K562 (cell line): ENCODE measurements at regions not wholly inside any gene's neighbourhood (a gene's known extent, or its start where the extent isn't known, plus 50 kb on each side); places are given as distances from the start of the nearest gene placed in this dataset.

Experiments
- ATAC-seq: fragments of 200-7000 bp; cut with Tn5 transposase; 3 replicates; pipeline ENCODE4 v1.9.1; 2020; ENCODE audit warnings: moderate library complexity
- BruUV-seq: library from RNA; stranded (reverse); fragments of 400-500 nt; replicated peaks from 2 replicates; lab custom pipeline; 2021; lab: Mats Ljungman, UMichigan
- CTCF ChIA-PET: fragments of 300-600 bp; formaldehyde crosslinking; extraction: SDS; loops from one replicate; lab custom pipeline; 2021; ENCODE audit warnings: low intra/inter-chr PET ratio; lab: Yijun Ruan, JAX
- POLR2A ChIA-PET: fragments of 300-600, 350-650 bp; sonication (Branson Sonifier 250); formaldehyde crosslinking; extraction: SDS; loops from one replicate; lab custom pipeline; 2021; ENCODE audit warnings: antibody characterized with exemption, inconsistent platforms; lab: Yijun Ruan, JAX
- DNase-seq, 4 experiments: peaks; one replicate each; pipeline versions ENCODE4 v3.0.0 to v3.0.0-alpha.2; 2011 to 2018; ENCODE audit warnings: low spot score in 3 of 4, mixed read lengths in 3 of 4; ENCODE audit errors: extremely low read depth in 1 of 4
- FAIRE-seq: peaks from 2 replicates; lab custom pipeline; 2011; peaks lifted over from hg19 to GRCh38; lab: Jason Lieb, UNC
- H2AFZ ChIP-seq: 2 replicates; pipeline ENCODE4 v1.6.0; 2011; ENCODE audit warnings: low read depth, low read length, control low read depth, inconsistent platforms
- H3K27ac ChIP-seq: fragments of 200-600 bp; 3 replicates; pipeline ENCODE4 v1.8.0; 2011; ENCODE audit warnings: low read depth, mild to moderate bottlenecking, control low read depth, inconsistent platforms, low read length, moderate library complexity, mixed read lengths; ENCODE audit errors: extremely low read depth
- H3K27me3 ChIP-seq, 2 experiments: fragments of 300-600 bp in 1 of 2; 2 replicates in 1 of 2; 3 replicates in 1 of 2; pipeline versions ENCODE4 v1.6.0 to v1.8.0; 2011; ENCODE audit warnings: inconsistent platforms in 2 of 2, low read length in 2 of 2, mild to moderate bottlenecking in 1 of 2, mixed read lengths in 1 of 2, moderate library complexity in 1 of 2; ENCODE audit not compliant: control insufficient read depth in 2 of 2, insufficient read depth in 2 of 2
- H3K36me3 ChIP-seq: fragments of 300-600 bp; 3 replicates; pipeline ENCODE4 v1.8.0; 2011; ENCODE audit warnings: mild to moderate bottlenecking, low read length, inconsistent platforms; ENCODE audit not compliant: control insufficient read depth, insufficient read depth
- H3K4me1 ChIP-seq, 2 experiments: fragments of 200-600 bp in 1 of 2; replicated peaks in 1 of 2; 2 replicates in 1 of 2; 3 replicates in 1 of 2; pipeline versions ENCODE4 v1.5.1 to v1.8.0; 2011; ENCODE audit warnings: inconsistent platforms in 2 of 2, low read length in 2 of 2, mild to moderate bottlenecking in 1 of 2, mixed read lengths in 1 of 2, moderate library complexity in 1 of 2; ENCODE audit not compliant: control insufficient read depth in 2 of 2, insufficient read depth in 2 of 2
- H3K4me2 ChIP-seq: 2 replicates; pipeline ENCODE4 v1.6.1; 2011; ENCODE audit warnings: low read length, control low read depth, inconsistent platforms, mixed read lengths; ENCODE audit not compliant: insufficient read depth
- H3K4me3 ChIP-seq: fragments of 200-600 bp; sonication (generic), shearing (Covaris generic); 2 replicates; pipeline ENCODE4 v1.5.1; 2016; ENCODE audit warnings: control low read depth, inconsistent platforms
- H3K79me2 ChIP-seq: fragments of 200-600 bp; 3 replicates; pipeline ENCODE4 v1.8.0; 2011; ENCODE audit warnings: low read length, inconsistent platforms; ENCODE audit not compliant: control insufficient read depth, insufficient read depth
- H3K9ac ChIP-seq, 2 experiments: 2 replicates each; pipeline versions ENCODE4 v1.6.0 to v1.6.1; 2011; ENCODE audit warnings: low read depth in 2 of 2, low read length in 2 of 2, control low read depth in 1 of 2, inconsistent platforms in 1 of 2, mild to moderate bottlenecking in 1 of 2, mixed read lengths in 1 of 2; ENCODE audit not compliant: insufficient read depth in 1 of 2
- H3K9me1 ChIP-seq: one replicate; pipeline ENCODE4 v1.6.0; 2011; ENCODE audit warnings: inconsistent platforms, mild to moderate bottlenecking, low read length, moderate library complexity; ENCODE audit not compliant: control insufficient read depth, insufficient read depth
- H3K9me3 ChIP-seq: replicated peaks from 2 replicates; pipeline ENCODE4 v1.5.1; 2011; ENCODE audit warnings: low read depth, low read length, inconsistent platforms; ENCODE audit not compliant: control insufficient read depth, insufficient read depth
- H4K20me1 ChIP-seq: replicated peaks from 2 replicates; pipeline ENCODE4 v1.6.1; 2011; ENCODE audit warnings: low read length, inconsistent platforms, mixed read lengths; ENCODE audit not compliant: control insufficient read depth, insufficient read depth
- BACH1 ChIP-seq: fragments of 200-800 bp; sonication (Bioruptor generic); IDR thresholded peaks from 2 replicates; pipeline ENCODE4 v1.6.1; 2016; ENCODE audit warnings: missing genetic modification characterization, missing compliant biosample characterization
- CSDE1 ChIP-seq, 2 experiments: fragments of 450-650 bp; IDR thresholded peaks; 2 replicates each; pipeline ENCODE4 v1.6.1; 2016; ENCODE audit warnings: mild to moderate bottlenecking in 1 of 2
- CTBP1 ChIP-seq: fragments of 450-650 bp; IDR thresholded peaks from 2 replicates; pipeline ENCODE4 v1.6.1; 2016; ENCODE audit warnings: borderline replicate concordance
- KLF6 ChIP-seq: fragments of 250-450 bp; sonication (Bioruptor Pico); IDR thresholded peaks from 2 replicates; pipeline ENCODE4 v1.4.0; 2020; ENCODE audit warnings: mild to moderate bottlenecking, moderate library complexity, borderline replicate concordance
- MCM5 ChIP-seq: fragments of 450-650 bp; IDR thresholded peaks from 2 replicates; pipeline ENCODE4 v1.6.1; 2016; ENCODE audit warnings: low read depth
- PTRF ChIP-seq: fragments of 450-650 bp; IDR thresholded peaks from 2 replicates; pipeline ENCODE4 v1.6.1; 2016; ENCODE audit warnings: mild to moderate bottlenecking, missing genetic modification characterization, missing compliant biosample characterization
- RAD51 ChIP-seq: fragments of 450-650 bp; IDR thresholded peaks from 2 replicates; pipeline ENCODE4 v1.7.1; 2016; ENCODE audit warnings: low read depth, mild to moderate bottlenecking, borderline replicate concordance
- ZNF224 ChIP-seq: sonication (generic); formaldehyde crosslinking; IDR thresholded peaks from 2 replicates; pipeline ENCODE4 v1.8.0; 2022; ENCODE audit warnings: mild to moderate bottlenecking, missing genetic modification reagents
- WGBS: fragments of 100-300 bp; shearing (Covaris generic); methylation state at CpG from one replicate; pipeline ENCODE4 v1.1.6; 2016; ENCODE audit warnings: low coverage, mixed read lengths; ENCODE audit not compliant: insufficient coverage; ENCODE audit errors: missing lambda C conversion rate; 5-methylcytosine and 5-hydroxymethylcytosine counted together
- in situ Hi-C: fragments of 300-500 bp; cut with MboI; formaldehyde crosslinking; loops from 4 replicates; pipeline ENCODE4 v1.15.0; 2018; ENCODE audit warnings: inconsistent platforms, mixed read lengths
- intact Hi-C: fragments of 100-400 bp; cut with micrococcal nuclease; formaldehyde crosslinking; loops from 2 replicates; pipeline ENCODE4 v1.14.2; 2022
- TF ChIP-seq, protein P1 (sequence below): IDR thresholded peaks from 2 replicates; pipeline ENCODE4 v1.6.1; 2011; ENCODE audit not compliant: insufficient read length; ENCODE audit errors: extremely low read depth
- TF ChIP-seq, protein P2 (sequence below): fragments of 250-450 bp; sonication (Bioruptor Pico); IDR thresholded peaks from 2 replicates; pipeline ENCODE4 v1.4.0; 2020; ENCODE audit warnings: mild to moderate bottlenecking

DNA sequence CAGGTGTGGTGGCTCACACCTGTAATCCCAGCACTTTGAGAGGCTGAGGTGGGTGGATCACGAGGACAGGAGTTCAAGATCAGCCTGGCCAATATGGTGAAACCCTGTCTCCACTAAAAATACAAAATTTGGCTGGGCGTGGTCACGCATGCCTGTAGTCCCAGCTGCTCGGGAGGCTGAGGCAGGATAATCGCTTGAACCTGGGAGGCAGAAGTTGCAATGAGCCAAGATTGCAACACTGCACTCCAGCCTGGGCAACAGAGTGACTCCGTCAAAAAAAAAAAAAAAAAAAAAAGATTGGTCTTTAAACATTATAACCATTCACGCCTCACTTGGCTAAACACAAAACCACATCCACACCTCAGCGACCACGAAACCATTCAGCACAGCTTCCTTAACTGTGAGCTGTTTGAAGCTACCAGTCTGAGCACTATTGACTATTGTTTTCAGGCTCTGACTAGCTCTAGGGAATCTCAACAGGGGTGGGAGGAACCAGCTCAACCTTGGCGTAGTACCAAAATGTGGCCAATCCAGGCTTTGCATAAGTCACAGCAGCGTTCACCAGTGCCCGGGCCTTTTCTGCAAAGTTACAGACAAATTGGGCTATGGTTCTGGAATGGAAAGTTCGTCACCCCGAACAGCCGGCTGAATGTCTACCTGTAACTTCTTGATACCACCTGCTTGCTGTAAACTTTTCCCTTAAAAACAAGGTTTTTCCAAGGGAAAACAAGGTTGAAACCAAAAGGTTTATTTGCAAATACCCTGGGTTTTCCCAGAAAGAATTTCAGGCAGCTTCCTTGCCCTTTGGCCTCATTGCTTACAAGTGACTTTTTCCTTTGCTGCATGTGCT is 73.6 kb upstream of the DHX15 start:
- no peaks in the 10 kb centered on the region for H3K79me2 ChIP-seq
- no peak for TF ChIP-seq ZNF224 (CRISPR knock-in tag)
- TF ChIP-seq BACH1 (tag) = no peak
- no peak for TF ChIP-seq RAD51
- no peak overlapping the region for H3K4me2 ChIP-seq
- no peak overlapping the region for H3K9ac ChIP-seq
- peaks cover 0 to 9% of the 10 kb centered on the region in 2 experiments; a peak in 1 of 5 replicates for H3K27me3 ChIP-seq
- no peaks in the 10 kb centered on the region for H3K4me1 ChIP-seq
- POLR2A ChIA-PET = interaction anchor here (0.6 kb wide), 3 partner anchors 656 to 1737 kb away, joined by 3 to 4 read pairs (median 4); no protein-coding TSS in a partner anchor
- CTCF ChIA-PET = no interaction called here
- H3K4me3 ChIP-seq = no peak overlapping the region
- no peaks in the 10 kb centered on the region for H4K20me1 ChIP-seq
- FAIRE-seq (no peak), DNase-seq (no peak), ATAC-seq (no peak)
- intact Hi-C loops (no loop called here), in situ Hi-C loops (no loop called here)
- no peaks in the 10 kb centered on the region for H3K9me3 ChIP-seq
- no peak overlapping the region for H3K27ac ChIP-seq
- no peaks in the 10 kb centered on the region for H3K36me3 ChIP-seq
- H2AFZ ChIP-seq = no peak overlapping the region
- no peaks in the 10 kb centered on the region for H3K9me1 ChIP-seq
- BruUV-seq = no TSS peak
- 3% methylated on average over 12 of the region's 15 CpGs for WGBS

DNA sequence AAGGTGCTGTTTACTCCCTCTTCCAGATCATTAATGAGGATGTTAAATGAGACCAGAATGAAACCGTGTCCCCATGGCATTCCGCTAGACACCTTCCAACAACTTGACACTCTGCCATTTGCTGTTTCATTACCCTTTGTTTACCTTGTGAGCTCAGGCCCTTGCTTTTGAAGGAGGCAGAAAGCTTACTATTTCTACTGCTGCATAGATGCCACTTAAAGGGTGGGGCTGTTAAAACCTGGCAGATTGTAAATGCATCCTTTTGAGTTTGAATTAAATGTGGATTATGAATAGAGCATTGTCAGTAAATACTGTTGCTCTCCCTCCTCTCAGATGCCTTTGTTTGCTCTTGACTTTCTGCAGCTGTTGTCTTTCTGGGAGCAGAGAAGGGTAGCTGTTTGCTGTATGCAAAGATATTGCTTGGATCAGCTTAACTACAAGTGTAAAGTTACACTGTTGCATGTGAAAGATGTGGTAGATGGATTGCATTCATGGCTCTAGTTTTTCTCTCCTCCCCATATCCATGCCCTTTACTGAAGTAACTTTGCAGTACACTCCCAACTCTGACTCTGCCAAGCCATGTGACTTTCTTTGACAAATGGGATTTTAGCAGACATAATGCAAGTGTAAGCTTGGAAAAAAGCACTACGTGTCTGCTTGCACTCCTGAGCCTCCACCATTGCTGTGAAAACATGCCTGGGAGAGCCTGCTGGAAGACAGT is 75.0 kb upstream of the DHX15 start:
- DNase-seq = no peak
- intact Hi-C loops = no loop called here
- no peak for FAIRE-seq
- no peak overlapping the region for H3K27ac ChIP-seq
- no peak overlapping the region for H3K9ac ChIP-seq
- H2AFZ ChIP-seq = no peak overlapping the region
- H3K9me3 ChIP-seq = no peaks in the 10 kb centered on the region
- no TSS peak for BruUV-seq
- no peaks in the 10 kb centered on the region for H3K4me1 ChIP-seq
- no peaks in the 10 kb centered on the region for H3K79me2 ChIP-seq
- H3K9me1 ChIP-seq = no peaks in the 10 kb centered on the region
- CTCF ChIA-PET = no interaction called here
- TF ChIP-seq KLF6 (CRISPR knock-in tag) (no peak), MCM5 (no peak), PTRF (tag) (no peak), CSDE1 (IDR thresholded peaks at IDR 0.05) (no peak), CTBP1 (no peak)
- TF ChIP-seq, protein P1, sequence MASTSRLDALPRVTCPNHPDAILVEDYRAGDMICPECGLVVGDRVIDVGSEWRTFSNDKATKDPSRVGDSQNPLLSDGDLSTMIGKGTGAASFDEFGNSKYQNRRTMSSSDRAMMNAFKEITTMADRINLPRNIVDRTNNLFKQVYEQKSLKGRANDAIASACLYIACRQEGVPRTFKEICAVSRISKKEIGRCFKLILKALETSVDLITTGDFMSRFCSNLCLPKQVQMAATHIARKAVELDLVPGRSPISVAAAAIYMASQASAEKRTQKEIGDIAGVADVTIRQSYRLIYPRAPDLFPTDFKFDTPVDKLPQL = no peak
- TF ChIP-seq, protein P2, sequence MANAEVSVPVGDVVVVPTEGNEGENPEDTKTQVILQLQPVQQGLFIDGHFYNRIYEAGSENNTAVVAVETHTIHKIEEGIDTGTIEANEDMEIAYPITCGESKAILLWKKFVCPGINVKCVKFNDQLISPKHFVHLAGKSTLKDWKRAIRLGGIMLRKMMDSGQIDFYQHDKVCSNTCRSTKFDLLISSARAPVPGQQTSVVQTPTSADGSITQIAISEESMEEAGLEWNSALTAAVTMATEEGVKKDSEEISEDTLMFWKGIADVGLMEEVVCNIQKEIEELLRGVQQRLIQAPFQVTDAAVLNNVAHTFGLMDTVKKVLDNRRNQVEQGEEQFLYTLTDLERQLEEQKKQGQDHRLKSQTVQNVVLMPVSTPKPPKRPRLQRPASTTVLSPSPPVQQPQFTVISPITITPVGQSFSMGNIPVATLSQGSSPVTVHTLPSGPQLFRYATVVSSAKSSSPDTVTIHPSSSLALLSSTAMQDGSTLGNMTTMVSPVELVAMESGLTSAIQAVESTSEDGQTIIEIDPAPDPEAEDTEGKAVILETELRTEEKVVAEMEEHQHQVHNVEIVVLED (CRISPR knock-in tag) = no peak
- TF ChIP-seq, all 486 proteins: peak for 0
- no peaks in the 10 kb centered on the region for H3K36me3 ChIP-seq
- in situ Hi-C loops = no loop called here
- WGBS = 0% methylated on average over 3 of the region's 3 CpGs
- ATAC-seq = no peak
- no peak overlapping the region for H3K4me2 ChIP-seq
- H4K20me1 ChIP-seq = no peaks in the 10 kb centered on the region
- H3K27me3 ChIP-seq = peaks cover 0 to 7% of the 10 kb centered on the region in 2 experiments; a peak in 1 of 5 replicates
- POLR2A ChIA-PET = interaction anchor here (0.6 to 1.1 kb wide), 2 partner anchors 8 to 19 kb away, joined by 3 read pairs; no protein-coding TSS in a partner anchor
- no peak overlapping the region for H3K4me3 ChIP-seq
